OCI-LY7 (cell line): ENCODE measurements at regions not wholly inside any gene's neighbourhood (a gene's known extent, or its start where the extent isn't known, plus 50 kb on each side); places are given as distances from the start of the nearest gene placed in this dataset.
"Not testable (repeated sequence)": the region's sequence is repeated elsewhere in the genome, so short reads cannot be mapped to it uniquely, and the experiment has no call there.

ENCODE experiments used
- BruUV-seq: library from RNA; stranded (reverse); fragments of 400-500 nt; replicated peaks from 2 replicates; lab custom pipeline; 2021; lab: Mats Ljungman, UMichigan
- CTCF ChIA-PET: fragments of 300-600 bp; sonication (Branson Sonifier 250); formaldehyde crosslinking; loops from one replicate; lab custom pipeline; 2022; ENCODE audit warnings: antibody characterized with exemption; ENCODE audit not compliant: unreplicated experiment; lab: Charles Lee
- POLR2A ChIA-PET: fragments of 300-600 bp; sonication (Branson Sonifier 250); formaldehyde crosslinking; loops from one replicate; lab custom pipeline; 2022; ENCODE audit warnings: antibody characterized with exemption; lab: Charles Lee
- DNase-seq: peaks from one replicate; pipeline ENCODE4 v3.0.0-alpha.2; 2015; ENCODE audit warnings: low spot score
- H2AFZ ChIP-seq: fragments of 200-600 bp; sonication (generic), shearing (Covaris generic); 2 replicates; pipeline ENCODE4 v1.6.1; 2014; ENCODE audit warnings: mild to moderate bottlenecking, antibody characterized with exemption, low read length, moderate library complexity
- H3K27ac ChIP-seq: fragments of 200-600 bp; sonication (generic); 2 replicates; pipeline ENCODE4 v1.5.1; 2014; ENCODE audit warnings: mixed run types, low read depth, mild to moderate bottlenecking, moderate library complexity, low read length, inconsistent platforms; ENCODE audit not compliant: poor library complexity, severe bottlenecking
- H3K36me3 ChIP-seq: fragments of 200-600 bp; sonication (generic); 2 replicates; pipeline ENCODE4 v1.6.1; 2014; ENCODE audit warnings: mild to moderate bottlenecking, antibody characterized with exemption, low read length, moderate library complexity, mixed read lengths; ENCODE audit not compliant: insufficient read depth
- H3K4me1 ChIP-seq: fragments of 200-600 bp; sonication (generic); 2 replicates; pipeline ENCODE4 v1.5.1; 2014; ENCODE audit warnings: mild to moderate bottlenecking, low read length; ENCODE audit not compliant: insufficient read depth, poor library complexity, severe bottlenecking
- H3K4me2 ChIP-seq: fragments of 200-600 bp; sonication (generic); 2 replicates; pipeline ENCODE4 v1.6.1; 2014; ENCODE audit warnings: mild to moderate bottlenecking, low read length
- H3K4me3 ChIP-seq: fragments of 200-600 bp; sonication (generic); 2 replicates; pipeline ENCODE4 v1.5.1; 2014; ENCODE audit warnings: mild to moderate bottlenecking, low read depth, low read length; ENCODE audit not compliant: poor library complexity, severe bottlenecking
- H3K79me2 ChIP-seq: fragments of 200-600 bp; sonication (generic); 2 replicates; pipeline ENCODE4 v1.6.1; 2016; ENCODE audit warnings: low read depth, mild to moderate bottlenecking, low read length, moderate library complexity, mixed read lengths; ENCODE audit not compliant: insufficient read depth
- H3K9me2 ChIP-seq: fragments of 200-600 bp; sonication (generic); 2 replicates; pipeline ENCODE4 v1.6.1; 2016; ENCODE audit warnings: mild to moderate bottlenecking, low read length, mixed read lengths; ENCODE audit not compliant: insufficient read depth
- H3K9me3 ChIP-seq: fragments of 200-600 bp; sonication (generic); 2 replicates; pipeline ENCODE4 v1.6.1; 2014; ENCODE audit warnings: mild to moderate bottlenecking, mixed run types, low read length, mixed read lengths
- H4K20me1 ChIP-seq: fragments of 200-600 bp; sonication (generic); 2 replicates; pipeline ENCODE4 v1.6.1; 2014; ENCODE audit warnings: mild to moderate bottlenecking, antibody characterized with exemption, low read length, moderate library complexity, mixed read lengths; ENCODE audit not compliant: insufficient read depth
- CTCF ChIP-seq: fragments of 200-600 bp; sonication (generic); conservative IDR thresholded peaks from 2 replicates; pipeline ENCODE4 v1.5.1; 2014; ENCODE audit warnings: mild to moderate bottlenecking, antibody characterized with exemption, low read length, moderate library complexity, mixed read lengths
- EZH2phosphoT487 ChIP-seq: fragments of 200-600 bp; sonication (generic); IDR thresholded peaks from 2 replicates; pipeline ENCODE4 v1.6.1; 2018; ENCODE audit warnings: low read depth, borderline replicate concordance, mild to moderate bottlenecking, mixed run types, antibody characterized with exemption, low read length, moderate library complexity, mixed read lengths
- intact Hi-C: fragments of 100-400 bp; cut with micrococcal nuclease; formaldehyde crosslinking; loops from one replicate; pipeline ENCODE4 v1.10.0; 2022; ENCODE audit not compliant: unreplicated experiment

GRCh38 chr9:115466756-115467155 is 348.8 kb upstream of the TNC start:
- no peak overlapping the region for H2AFZ ChIP-seq
- H3K79me2 ChIP-seq = no peaks in the 10 kb centered on the region
- no peaks in the 10 kb centered on the region for H4K20me1 ChIP-seq
- H3K4me2 ChIP-seq = no peak overlapping the region
- TF ChIP-seq CTCF (no peak), EZH2phosphoT487 (no peak)
- ChIA-PET CTCF (no interaction called here), POLR2A (interaction anchor here (0.6 kb wide), 1 partner anchor 89 kb away, joined by 3 read pairs; no protein-coding TSS in a partner anchor)
- no peak overlapping the region for H3K27ac ChIP-seq
- no peak overlapping the region for H3K4me3 ChIP-seq
- H3K4me1 ChIP-seq = no peaks in the 10 kb centered on the region
- no peaks in the 10 kb centered on the region for H3K36me3 ChIP-seq
- DNase-seq = no peak
- H3K9me2 ChIP-seq = no peaks in the 10 kb centered on the region
- no TSS peak for BruUV-seq
- intact Hi-C loops = no loop called here
- H3K9me3 ChIP-seq = no peaks in the 10 kb centered on the region

- no peak overlapping the region for H3K4me3 ChIP-seq
- no peaks in the 10 kb centered on the region for H3K4me1 ChIP-seq
- BruUV-seq = no TSS peak
- CTCF ChIA-PET = no interaction called here
- no peak overlapping the region for H3K27ac ChIP-seq
- TF ChIP-seq EZH2phosphoT487 (no peak), CTCF (no peak)
- H3K79me2 ChIP-seq = no peaks in the 10 kb centered on the region
- no peaks in the 10 kb centered on the region for H3K9me2 ChIP-seq
- intact Hi-C loops = no loop called here
- no peaks in the 10 kb centered on the region for H3K36me3 ChIP-seq
- POLR2A ChIA-PET = no interaction called here
- no peaks in the 10 kb centered on the region for H3K9me3 ChIP-seq
- H2AFZ ChIP-seq = no peak overlapping the region
- H3K4me2 ChIP-seq = no peak overlapping the region
- no peak for DNase-seq
- H4K20me1 ChIP-seq = no peaks in the 10 kb centered on the region
Observed at GRCh38 chr9:115469841-115470240, 351.9 kb upstream of the TNC start.

GRCh38 chr9:115473032-115473431 is 355.1 kb upstream of the TNC start:
- CTCF ChIA-PET, H3K36me3 ChIP-seq, H2AFZ ChIP-seq, H4K20me1 ChIP-seq, H3K4me2 ChIP-seq, intact Hi-C loops, H3K79me2 ChIP-seq, H3K27ac ChIP-seq, H3K4me1 ChIP-seq, H3K9me3 ChIP-seq, H3K4me3 ChIP-seq, POLR2A ChIA-PET, DNase-seq, H3K9me2 ChIP-seq, BruUV-seq: not testable (repeated sequence)
